IMR-90 (cell line): ENCODE measurements at regions not wholly inside any gene's neighbourhood (a gene's known extent, or its start where the extent isn't known, plus 50 kb on each side); places are given as distances from the start of the nearest gene placed in this dataset.

Experiments
- ATAC-seq: fragments of 200-7000 bp; cut with Tn5 transposase; 2 replicates; pipeline ENCODE4 v1.9.1; 2020; ENCODE audit warnings: low read depth, mild to moderate bottlenecking, moderate library complexity
- BruUV-seq: library from RNA; stranded (reverse); fragments of 400-500 nt; replicated peaks from 2 replicates; lab custom pipeline; 2021; lab: Mats Ljungman, UMichigan
- CTCF ChIA-PET: fragments of 300-600 bp; formaldehyde crosslinking; extraction: SDS; loops from one replicate; lab custom pipeline; 2021; ENCODE audit warnings: antibody characterized with exemption; lab: Yijun Ruan, JAX
- POLR2A ChIA-PET: fragments of 300-600 bp; sonication (Branson Sonifier 250); formaldehyde crosslinking; loops from one replicate; lab custom pipeline; 2022; ENCODE audit warnings: antibody characterized with exemption; ENCODE audit not compliant: unreplicated experiment; lab: Charles Lee
- DNase-seq: peaks from one replicate; pipeline ENCODE4 v3.0.0; 2013
- H2AFZ ChIP-seq: replicated peaks from 2 replicates; pipeline ENCODE3; 2013; ENCODE audit warnings: low read length, mild to moderate bottlenecking; ENCODE audit not compliant: poor library complexity
- H2AK5ac ChIP-seq: 2 replicates; pipeline ENCODE4 v1.6.1; 2013; ENCODE audit warnings: low read depth, low read length, inconsistent platforms
- H2AK9ac ChIP-seq: replicated peaks from 2 replicates; pipeline ENCODE3; 2013; ENCODE audit warnings: mild to moderate bottlenecking, low read depth, low read length, moderate library complexity; ENCODE audit not compliant: poor library complexity
- H2BK120ac ChIP-seq: 2 replicates; pipeline ENCODE4 v1.6.1; 2013; ENCODE audit warnings: low read depth, low read length, inconsistent platforms
- H2BK15ac ChIP-seq: 3 replicates; pipeline ENCODE4 v1.6.1; 2013; ENCODE audit warnings: low read depth, low read length, inconsistent platforms
- H2BK20ac ChIP-seq: 2 replicates; pipeline ENCODE4 v1.6.1; 2013; ENCODE audit warnings: low read depth, mild to moderate bottlenecking, inconsistent platforms, low read length, moderate library complexity
- H2BK5ac ChIP-seq: 2 replicates; pipeline ENCODE4 v1.6.1; 2013; ENCODE audit warnings: mild to moderate bottlenecking, low read depth, low read length, inconsistent platforms; ENCODE audit not compliant: poor library complexity, severe bottlenecking
- H3K14ac ChIP-seq: replicated peaks from 2 replicates; pipeline ENCODE4 v1.6.1; 2013; ENCODE audit warnings: low read depth, low read length, inconsistent platforms
- H3K18ac ChIP-seq: 2 replicates; pipeline ENCODE4 v1.6.1; 2013; ENCODE audit warnings: low read depth, low read length, control low read depth
- H3K23ac ChIP-seq: 2 replicates; pipeline ENCODE4 v1.6.1; 2013; ENCODE audit warnings: low read depth, low read length, inconsistent platforms
- H3K27ac ChIP-seq: 2 replicates; pipeline ENCODE4 v1.5.1; 2013; ENCODE audit warnings: mild to moderate bottlenecking, control low read depth, low read length; ENCODE audit not compliant: insufficient read depth
- H3K27me3 ChIP-seq: 2 replicates; pipeline ENCODE4 v1.6.1; 2013; ENCODE audit warnings: low read length; ENCODE audit not compliant: control insufficient read depth, insufficient read depth
- H3K36me3 ChIP-seq: 2 replicates; pipeline ENCODE4 v1.6.1; 2013; ENCODE audit warnings: low read length, mixed read lengths; ENCODE audit not compliant: control insufficient read depth, insufficient read depth
- H3K4ac ChIP-seq: 2 replicates; pipeline ENCODE4 v1.6.1; 2013; ENCODE audit warnings: low read depth, low read length, inconsistent platforms
- H3K4me1 ChIP-seq: 2 replicates; pipeline ENCODE4 v1.6.1; 2013; ENCODE audit warnings: low read length, mixed read lengths; ENCODE audit not compliant: control insufficient read depth, insufficient read depth
- H3K4me2 ChIP-seq: 2 replicates; pipeline ENCODE4 v1.6.1; 2013; ENCODE audit warnings: low read depth, mild to moderate bottlenecking, control low read depth, low read length, moderate library complexity
- H3K4me3 ChIP-seq: 2 replicates; pipeline ENCODE4 v1.5.1; 2013; ENCODE audit warnings: low read depth, mild to moderate bottlenecking, control low read depth, low read length, moderate library complexity; ENCODE audit not compliant: insufficient read depth
- H3K56ac ChIP-seq: 2 replicates; pipeline ENCODE4 v1.6.1; 2013; ENCODE audit warnings: low read length, inconsistent platforms; ENCODE audit not compliant: insufficient read depth; ENCODE audit errors: extremely low read depth
- H3K79me1 ChIP-seq, 2 experiments: 2 replicates each; pipeline ENCODE4 v1.6.1; 2013; ENCODE audit warnings: low read length in 2 of 2, inconsistent platforms in 1 of 2, low read depth in 1 of 2
- H3K9ac ChIP-seq: 2 replicates; pipeline ENCODE4 v1.6.1; 2013; ENCODE audit warnings: low read depth, low read length, control low read depth
- H3K9me1 ChIP-seq: 2 replicates; pipeline ENCODE4 v1.6.1; 2013; ENCODE audit warnings: low read length, inconsistent platforms; ENCODE audit not compliant: insufficient read depth
- H3K9me3 ChIP-seq: 2 replicates; pipeline ENCODE4 v1.6.1; 2013; ENCODE audit warnings: low read length; ENCODE audit not compliant: control insufficient read depth, insufficient read depth
- H4K20me1 ChIP-seq: 2 replicates; pipeline ENCODE4 v1.6.1; 2013; ENCODE audit warnings: low read length, inconsistent platforms; ENCODE audit not compliant: insufficient read depth
- H4K5ac ChIP-seq: 2 replicates; pipeline ENCODE4 v1.6.1; 2013; ENCODE audit warnings: mild to moderate bottlenecking, low read depth, low read length, control low read depth
- H4K8ac ChIP-seq, 2 experiments: 2 replicates each; pipeline ENCODE4 v1.6.1; 2013; ENCODE audit warnings: low read depth in 2 of 2, low read length in 2 of 2, control low read depth in 1 of 2, inconsistent platforms in 1 of 2
- H4K91ac ChIP-seq: 2 replicates; pipeline ENCODE4 v1.6.1; 2013; ENCODE audit warnings: low read depth, low read length, inconsistent platforms; ENCODE audit not compliant: insufficient read depth
- CHD1 ChIP-seq: IDR thresholded peaks from 2 replicates; pipeline ENCODE4 v1.6.1; 2012; ENCODE audit warnings: low read depth, low read length, improper control_type of control experiment
- MXI1 ChIP-seq: IDR thresholded peaks from 2 replicates; pipeline ENCODE4 v1.6.1; 2012; ENCODE audit warnings: low read depth, mild to moderate bottlenecking, low read length, moderate library complexity, borderline replicate concordance
- POLR2A ChIP-seq: IDR thresholded peaks from 2 replicates; pipeline ENCODE4 v1.6.1; 2012; ENCODE audit warnings: mild to moderate bottlenecking, low read depth, low read length
- RCOR1 ChIP-seq: IDR thresholded peaks from 2 replicates; pipeline ENCODE4 v1.6.1; 2012; ENCODE audit warnings: mild to moderate bottlenecking, low read length, improper control_type of control experiment; ENCODE audit not compliant: insufficient replicate concordance
- WGBS, 2 experiments: methylation state at CpG; one replicate each; pipeline versions ENCODE4 v1.1.5 to v1.1.7; 2013; ENCODE audit warnings: missing lambda C conversion rate in 2 of 2; ENCODE audit not compliant: insufficient read length in 1 of 2; ENCODE audit errors: extremely low coverage in 2 of 2; 5-methylcytosine and 5-hydroxymethylcytosine counted together
- dilution Hi-C: fragments of 300-500 bp; cut with HindIII; formaldehyde crosslinking; loops from one replicate; pipeline ENCODE4 v1.14.3; 2018; ENCODE audit warnings: low sequenced_read_pairs; ENCODE audit not compliant: unreplicated experiment
- in situ Hi-C: fragments of 300-500 bp; cut with MboI; formaldehyde crosslinking; loops from 3 replicates; pipeline ENCODE4 v1.14.3; 2019; ENCODE audit warnings: low sequenced_read_pairs, inconsistent platforms, mixed read lengths
- intact Hi-C: fragments of 100-400 bp; cut with micrococcal nuclease; formaldehyde crosslinking; loops from 2 replicates; pipeline ENCODE4 v1.10.0; 2022

DNA sequence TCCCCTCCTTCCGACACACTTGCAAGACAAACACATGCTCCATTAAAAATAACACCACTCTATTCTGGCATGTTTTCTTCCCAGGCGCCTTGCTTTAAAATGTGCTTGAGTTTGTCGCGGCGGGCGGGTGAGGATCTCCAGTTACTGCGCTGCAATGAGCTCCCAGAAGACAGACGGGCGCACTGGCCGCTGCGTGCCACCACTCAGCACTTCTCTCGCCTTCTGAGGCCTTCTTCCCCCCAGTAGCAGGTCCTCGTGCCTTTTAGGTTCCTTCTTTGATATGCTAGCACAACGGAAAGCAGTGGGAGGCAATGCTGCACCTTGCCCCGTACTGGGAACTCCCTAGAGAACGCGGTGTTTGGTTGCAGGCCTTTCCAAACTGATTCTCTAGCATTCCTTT is 279.5 kb upstream of the NR5A2 start:
- H2BK120ac ChIP-seq: no peak overlapping the region
- dilution Hi-C loops (no loop called here), in situ Hi-C loops (no loop called here), intact Hi-C loops (no loop called here)
- H2BK20ac ChIP-seq: no peak overlapping the region
- H3K14ac ChIP-seq: no peak overlapping the region
- no peak overlapping the region for H3K4me3 ChIP-seq
- ChIA-PET CTCF (no interaction called here), POLR2A (no interaction called here)
- H3K27me3 ChIP-seq: 0 out of 2 replicates have a peak, but pooled peaks cover 2% of the 10 kb centered on the region
- H3K56ac ChIP-seq: no peak overlapping the region
- no peaks in the 10 kb centered on the region for H3K36me3 ChIP-seq
- no peaks in the 10 kb centered on the region for H3K9me3 ChIP-seq
- H3K9ac ChIP-seq: no peak overlapping the region
- TF ChIP-seq POLR2A (no peak), CHD1 (no peak), MXI1 (no peak), RCOR1 (no peak)
- WGBS, 2 experiments: 35% methylated on average over 4 of the region's 17 CpGs; no CpG with 5 or more reads in 1 of the 2 experiments
- ATAC-seq (no peak), DNase-seq (no peak)
- no peak overlapping the region for H3K23ac ChIP-seq
- no peak overlapping the region for H4K8ac ChIP-seq
- H3K9me1 ChIP-seq: no peaks in the 10 kb centered on the region
- H3K4ac ChIP-seq: no peak overlapping the region
- no peaks in the 10 kb centered on the region; the same call in 1 of the 2 replicates for H3K4me1 ChIP-seq
- no peaks in the 10 kb centered on the region for H3K79me1 ChIP-seq
- H2AK9ac ChIP-seq: no peak overlapping the region
- H2AFZ ChIP-seq: peak overlapping the region; percentile 40
- no peaks in the 10 kb centered on the region for H4K20me1 ChIP-seq
- no TSS peak for BruUV-seq
- H4K5ac ChIP-seq: no peak overlapping the region
- no peak overlapping the region for H3K4me2 ChIP-seq
- no peak overlapping the region for H3K27ac ChIP-seq
- no peak overlapping the region for H2AK5ac ChIP-seq
- no peak overlapping the region for H2BK5ac ChIP-seq
- no peak overlapping the region for H2BK15ac ChIP-seq
- no peak overlapping the region for H4K91ac ChIP-seq
- H3K18ac ChIP-seq: no peak overlapping the region
